Stimulated activated CD8-positive, alpha-beta memory T cell treated with anti-CD3 and anti-CD28 coated beads, Interleukin-4, amount 100 ng/mL, for 24 hours (primary cell): ENCODE measurements at regions not wholly inside any gene's neighbourhood (a gene's known extent, or its start where the extent isn't known, plus 50 kb on each side); places are given as distances from the start of the nearest gene placed in this dataset.

Source experiments
- DNase-seq: peaks from one replicate; pipeline ENCODE4 v3.0.0-alpha.2; 2020; ENCODE audit warnings: low read depth

DNA sequence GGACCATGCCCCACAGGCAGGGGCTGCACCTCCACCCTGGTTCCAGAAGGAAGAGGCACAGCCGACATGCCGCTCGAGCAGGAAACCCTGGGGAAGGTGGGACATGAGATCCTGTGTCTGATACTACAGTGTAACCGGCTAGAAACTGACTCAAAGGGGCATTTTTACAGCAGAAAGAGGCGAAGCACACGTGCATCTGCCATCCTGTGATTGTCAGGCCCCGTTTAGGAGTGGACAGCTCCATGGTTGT is 62.7 kb downstream of the SIK1 start:
- no peak for DNase-seq

DNA sequence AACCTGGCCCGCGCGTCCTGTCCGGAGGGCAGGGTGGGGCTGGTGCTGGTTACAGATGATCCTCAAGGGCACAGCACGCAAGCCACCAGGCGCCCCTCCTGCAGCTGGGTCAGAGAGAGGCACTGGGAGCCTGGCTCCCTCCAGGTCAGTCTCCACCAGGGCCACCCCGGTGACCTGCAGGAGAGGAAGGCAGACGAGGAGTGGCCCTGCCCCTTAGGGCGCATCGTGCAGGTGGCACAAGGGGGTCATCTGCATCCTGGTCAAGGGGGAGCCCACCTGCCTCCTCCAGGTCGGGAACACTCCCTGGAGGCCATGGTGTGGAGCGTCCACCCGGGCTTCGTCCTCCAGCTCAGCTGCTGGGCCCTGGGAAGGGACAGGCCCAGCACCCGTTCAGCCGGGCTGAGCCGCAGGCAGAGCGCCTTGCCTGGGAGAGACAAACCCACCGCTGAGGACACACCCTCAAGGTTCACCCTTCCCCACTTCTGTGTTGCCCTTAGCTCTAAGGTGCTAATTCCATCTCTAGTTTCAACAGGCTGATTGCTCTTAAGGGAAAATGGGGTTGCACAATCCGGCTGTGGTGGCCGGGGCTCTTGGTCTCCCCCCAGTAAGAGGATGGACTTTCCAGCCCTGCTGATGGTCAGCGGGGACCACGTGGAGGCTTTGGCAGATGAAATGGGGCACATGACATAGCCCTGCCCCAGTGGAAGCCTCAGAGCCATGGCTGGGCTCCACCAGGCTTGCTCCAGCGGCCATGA is 63.2 kb downstream of the SIK1 start:
- no peak for DNase-seq

- no peak for DNase-seq
Measured at GRCh38 chr21:43362915-43363314, 64.0 kb downstream of the SIK1 start.

DNA sequence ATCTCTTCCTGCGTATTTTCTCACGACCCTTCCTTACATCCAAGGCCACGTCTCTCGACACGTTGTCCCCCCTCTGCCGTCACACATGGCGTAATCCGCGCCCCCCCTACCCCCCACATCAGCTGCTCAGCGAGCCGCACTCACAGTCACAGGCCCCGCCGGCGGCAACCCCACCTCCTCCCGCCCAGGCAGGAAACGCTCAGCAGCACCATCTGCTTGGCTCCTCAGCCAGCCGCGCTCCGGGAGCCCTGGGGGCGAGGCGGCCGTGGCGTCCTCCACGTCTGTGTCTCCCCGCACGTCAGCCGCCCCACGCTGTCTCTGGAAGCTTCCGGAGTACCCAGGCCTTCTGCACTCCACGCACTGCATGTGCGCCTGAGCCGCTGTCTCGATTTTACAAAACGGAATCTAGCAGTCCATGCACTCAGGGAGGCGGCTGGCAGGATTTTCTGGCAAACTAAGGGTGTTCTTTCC is 64.6 kb downstream of the SIK1 start:
- DNase-seq = peak; percentile 58

DNA sequence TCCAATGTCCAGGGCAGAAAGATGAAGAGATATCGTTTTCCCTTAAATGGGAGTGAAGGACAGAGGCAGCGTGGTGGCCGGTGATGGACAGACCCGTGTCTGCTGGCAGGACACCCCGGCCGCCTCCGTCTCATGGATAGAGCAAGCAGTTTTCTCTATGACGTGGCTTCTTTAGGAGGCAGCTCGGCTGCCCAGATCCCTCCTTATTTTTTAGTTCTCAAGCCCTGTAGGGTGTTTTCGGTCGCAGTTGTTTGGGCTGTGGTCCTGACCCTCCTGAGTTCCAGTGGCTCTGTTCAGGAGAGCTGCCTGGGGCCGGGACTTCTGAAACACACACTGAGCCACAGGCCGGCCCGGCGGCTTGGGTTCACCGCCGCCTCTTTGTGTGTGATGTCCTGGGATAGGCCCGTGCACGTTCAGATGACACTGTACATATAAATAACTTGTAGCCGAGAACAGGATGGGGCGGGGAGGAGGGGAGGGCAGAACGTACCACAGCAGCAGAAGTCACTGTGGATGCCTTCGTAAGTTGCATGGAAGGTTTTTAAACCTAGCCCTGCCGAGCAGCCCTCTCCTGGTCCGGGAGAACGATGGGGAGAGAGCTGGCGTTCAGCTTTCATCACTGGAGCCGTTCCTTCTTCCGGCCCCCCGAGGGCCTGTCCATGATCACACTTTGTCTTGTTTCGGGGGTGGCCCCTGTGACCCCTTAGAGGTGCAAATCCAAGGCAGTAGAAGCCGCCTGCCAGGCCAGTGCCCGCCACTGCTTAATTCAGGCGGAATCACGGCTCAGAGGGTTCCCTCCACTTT is 65.2 kb downstream of the SIK1 start:
- no peak for DNase-seq

GRCh38 chr21:43361127-43361492 is 65.8 kb downstream of the SIK1 start:
- no peak for DNase-seq

- DNase-seq = no peak
Measured at GRCh38 chr21:43360441-43361126, 66.3 kb downstream of the SIK1 start.

DNA sequence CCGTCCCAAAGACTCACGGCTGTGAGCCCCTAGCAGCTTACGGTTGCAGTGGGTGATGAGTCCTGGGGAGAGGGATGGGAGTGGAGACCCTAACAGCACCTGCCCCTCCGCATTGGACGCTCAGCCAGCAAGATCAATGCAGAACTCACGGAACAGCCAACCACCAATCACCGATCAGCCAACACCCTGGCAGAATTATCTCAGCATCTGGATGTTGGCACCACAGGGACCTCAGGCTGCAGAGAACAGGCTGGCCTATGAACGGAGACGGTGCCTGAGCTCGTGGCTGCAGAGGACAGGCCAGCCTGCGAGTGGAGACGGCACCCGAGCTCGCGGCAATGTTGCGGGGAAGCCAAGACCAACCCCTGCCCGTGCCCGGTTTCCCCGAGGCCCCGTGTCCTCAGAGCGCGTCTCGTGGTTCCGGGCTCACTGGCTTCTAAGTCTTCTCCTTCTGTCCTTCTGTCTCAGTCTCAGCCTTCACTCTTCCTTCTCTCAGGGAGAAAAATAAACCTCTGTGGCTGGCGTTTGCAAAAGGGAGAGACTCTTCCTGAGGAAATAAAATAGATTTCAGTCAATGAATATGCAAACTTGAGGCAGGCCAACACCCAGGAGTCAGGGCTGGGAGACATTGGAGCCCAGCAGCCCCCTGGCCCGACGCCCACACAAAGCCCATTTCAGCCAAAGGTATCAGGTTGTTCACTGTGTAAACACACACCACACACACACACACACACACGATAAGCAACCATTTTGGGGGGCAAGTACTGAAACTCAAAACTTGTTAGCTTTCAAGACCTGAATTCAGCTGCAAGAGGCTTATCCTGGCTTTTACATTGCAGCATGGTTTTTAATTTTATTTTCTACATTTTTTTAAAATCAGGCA is 67.8 kb downstream of the SIK1 start:
- DNase-seq = no peak

DNA sequence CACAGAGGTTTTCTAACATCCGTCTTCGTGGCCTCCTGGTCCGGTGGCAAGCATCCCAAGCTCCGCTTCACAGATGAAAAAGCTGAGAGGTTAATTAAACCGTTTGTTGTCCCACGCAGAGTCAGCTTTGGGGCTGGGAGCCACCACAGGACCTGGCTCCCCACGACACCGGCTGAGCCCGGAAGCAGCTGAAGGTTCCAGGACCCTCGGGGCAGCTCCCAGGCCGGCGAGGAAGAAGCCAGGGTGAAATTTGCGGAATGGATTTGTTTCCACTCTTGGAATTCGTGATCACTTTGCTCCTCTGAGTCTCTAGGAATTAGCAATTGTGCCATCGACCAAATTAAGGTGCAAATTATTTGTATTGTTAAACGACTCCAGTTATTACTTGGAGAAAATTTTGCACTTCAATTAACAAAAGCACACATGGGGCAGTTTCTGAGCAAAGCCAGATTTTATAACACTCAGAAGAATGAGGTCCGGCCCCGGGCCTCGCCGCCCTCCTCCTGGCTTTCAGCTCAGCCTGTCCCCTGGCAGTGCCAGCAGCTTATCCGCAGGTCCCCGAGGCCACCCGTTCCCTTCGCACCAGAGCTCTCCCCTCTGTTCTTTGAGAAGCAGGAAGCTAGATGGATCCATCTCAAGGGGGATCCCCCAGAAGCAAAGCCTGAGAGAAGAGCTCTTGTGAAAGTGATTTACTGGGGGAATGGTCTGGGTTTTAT is 69.1 kb downstream of the SIK1 start:
- no peak for DNase-seq

GRCh38 chr21:43355925-43356289 is 71.0 kb downstream of the SIK1 start:
- DNase-seq = no peak

GRCh38 chr21:43355266-43355924 is 71.5 kb downstream of the SIK1 start:
- DNase-seq = no peak

- DNase-seq = no peak
Measured at GRCh38 chr21:43354666-43355065, 72.3 kb downstream of the SIK1 start.

- no peak for DNase-seq
Measured at GRCh38 chr21:43354026-43354420, 72.9 kb downstream of the SIK1 start.

DNA sequence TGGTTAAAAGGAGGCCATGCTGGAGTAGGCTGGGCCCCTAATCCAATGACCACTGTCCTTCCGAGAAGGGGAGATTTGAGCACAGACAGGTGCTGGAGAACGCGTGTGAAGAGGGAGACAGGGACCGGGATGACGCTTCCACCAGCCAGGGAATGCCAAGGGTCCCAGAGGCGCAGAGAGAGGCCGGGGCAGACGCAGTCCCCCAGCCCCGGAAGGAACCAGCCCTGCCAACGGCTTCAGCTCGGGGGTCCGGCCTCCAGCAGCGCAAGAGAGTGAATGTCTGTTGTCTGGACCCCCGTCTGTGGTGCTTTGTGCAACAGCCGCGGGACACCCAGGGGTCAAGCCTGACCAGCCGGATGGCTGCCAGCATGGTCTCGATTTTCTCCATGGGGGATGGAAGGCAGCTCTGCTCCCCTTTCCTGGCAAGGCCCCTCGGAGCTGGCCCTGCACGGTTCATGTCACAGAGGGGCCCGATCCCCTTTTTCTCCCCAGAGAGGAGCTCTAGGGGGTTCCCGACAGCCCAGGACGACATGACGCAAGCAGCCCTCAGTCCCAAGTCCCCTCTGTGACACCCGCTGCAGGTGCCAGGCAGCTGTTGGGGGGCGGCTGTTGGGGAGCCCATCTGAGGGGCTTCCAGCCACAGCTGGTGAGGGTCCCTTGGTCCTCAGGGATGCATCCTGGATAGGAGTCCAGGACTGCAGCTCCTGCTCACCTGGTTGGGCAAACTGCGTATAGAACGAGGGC is 73.5 kb downstream of the SIK1 start:
- no peak for DNase-seq

GRCh38 chr21:43352568-43353281 is 74.2 kb downstream of the SIK1 start:
- no peak for DNase-seq

DNA sequence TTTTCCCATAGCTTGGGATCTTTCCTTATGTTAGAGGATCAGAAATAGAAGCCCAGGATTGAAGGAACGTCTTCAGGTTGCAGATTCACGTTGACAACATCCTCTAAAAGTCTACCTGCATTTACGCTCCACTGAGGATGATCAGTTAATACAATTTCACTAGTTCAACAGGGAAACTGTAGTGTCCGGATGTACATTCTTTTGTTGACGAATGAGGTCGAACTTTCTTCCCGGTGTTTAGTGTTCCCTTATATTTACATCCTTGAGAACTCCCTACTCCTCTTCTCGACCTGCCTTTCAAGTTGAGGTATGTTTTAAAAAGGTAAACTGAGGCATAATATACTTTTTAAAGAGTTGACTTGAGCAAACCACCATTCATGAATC is 74.8 kb downstream of the SIK1 start:
- no peak for DNase-seq

DNA sequence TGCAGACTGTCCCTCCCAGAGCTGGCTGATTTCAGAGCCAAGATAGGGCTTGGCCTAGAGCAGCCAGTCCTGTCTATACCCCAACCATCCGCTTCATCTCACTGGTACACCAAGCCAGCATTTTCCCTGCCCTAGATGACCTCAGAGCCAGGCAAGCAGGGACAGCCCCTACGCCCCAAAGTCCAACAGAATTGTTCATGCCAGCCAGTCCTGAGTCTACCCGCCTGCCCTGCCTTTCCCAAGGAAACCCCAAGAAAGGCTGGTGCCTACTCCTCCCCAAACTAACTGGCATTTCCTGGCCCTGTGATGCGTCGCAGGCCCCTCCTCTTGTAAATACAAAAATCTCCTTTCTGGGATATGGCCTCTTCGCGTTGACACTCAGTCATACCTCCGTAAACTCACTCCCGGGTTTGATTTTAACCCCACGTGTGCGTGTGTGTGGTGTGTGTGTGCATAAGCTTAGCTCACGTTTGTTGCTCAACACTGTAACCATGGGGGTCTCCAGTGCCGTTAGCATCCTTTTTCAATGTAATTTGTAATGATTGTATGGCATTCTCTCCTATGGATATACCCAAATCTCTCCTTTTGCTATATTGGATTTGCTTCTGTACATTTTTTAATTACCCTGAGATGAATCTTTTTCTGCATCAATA is 75.3 kb downstream of the SIK1 start:
- no peak for DNase-seq

GRCh38 chr21:43349644-43350043 is 77.3 kb downstream of the SIK1 start:
- no peak for DNase-seq

DNA sequence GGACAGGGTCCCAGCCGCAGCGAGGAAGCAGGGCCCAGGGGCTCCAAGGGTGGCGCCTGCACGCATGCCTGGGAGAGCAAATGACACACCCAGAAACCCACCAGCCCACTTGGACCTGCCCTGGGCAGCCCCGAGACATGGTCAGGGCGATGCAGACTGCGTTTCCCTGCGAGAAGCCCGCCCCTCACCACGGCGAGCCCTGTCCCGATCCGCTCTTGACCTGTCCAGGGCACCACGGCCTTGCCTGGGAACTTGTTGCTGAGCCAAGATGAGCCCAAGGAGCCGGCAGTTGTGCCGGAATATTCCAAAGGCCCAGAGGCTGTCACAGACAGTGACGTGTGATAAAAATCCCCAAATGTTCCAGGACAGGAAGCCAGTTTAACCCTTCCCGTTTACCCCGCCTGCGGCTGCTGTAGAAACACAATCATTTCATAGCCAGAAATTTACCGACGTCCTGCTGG is 78.1 kb downstream of the SIK1 start:
- no peak for DNase-seq
